ENCODE measurements at regions not wholly inside any gene's neighbourhood (a gene's known extent, or its start where the extent isn't known, plus 50 kb on each side); places are given as distances from the start of the nearest gene placed in this dataset.

DNA sequence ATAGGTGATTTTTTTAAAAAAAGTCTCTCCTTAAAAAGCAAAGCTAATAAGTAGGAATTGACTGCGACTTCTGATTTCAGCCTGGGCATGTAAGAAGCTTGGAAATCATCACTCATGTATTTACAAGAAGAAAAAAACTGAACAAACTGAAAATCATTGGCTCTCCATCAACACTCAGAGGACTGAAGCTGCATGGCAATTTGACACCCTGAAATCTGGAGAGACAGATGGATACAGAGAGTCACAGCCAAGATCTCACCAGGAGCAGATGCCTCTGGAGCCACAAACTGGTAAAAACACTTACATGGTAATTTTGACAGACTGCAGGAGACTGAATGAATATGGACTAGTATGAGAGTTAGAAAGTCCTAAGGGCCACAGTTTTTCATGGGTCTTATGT is 191.2 kb upstream of the TCF21 start:
- TF ChIP-seq, protein P1, sequence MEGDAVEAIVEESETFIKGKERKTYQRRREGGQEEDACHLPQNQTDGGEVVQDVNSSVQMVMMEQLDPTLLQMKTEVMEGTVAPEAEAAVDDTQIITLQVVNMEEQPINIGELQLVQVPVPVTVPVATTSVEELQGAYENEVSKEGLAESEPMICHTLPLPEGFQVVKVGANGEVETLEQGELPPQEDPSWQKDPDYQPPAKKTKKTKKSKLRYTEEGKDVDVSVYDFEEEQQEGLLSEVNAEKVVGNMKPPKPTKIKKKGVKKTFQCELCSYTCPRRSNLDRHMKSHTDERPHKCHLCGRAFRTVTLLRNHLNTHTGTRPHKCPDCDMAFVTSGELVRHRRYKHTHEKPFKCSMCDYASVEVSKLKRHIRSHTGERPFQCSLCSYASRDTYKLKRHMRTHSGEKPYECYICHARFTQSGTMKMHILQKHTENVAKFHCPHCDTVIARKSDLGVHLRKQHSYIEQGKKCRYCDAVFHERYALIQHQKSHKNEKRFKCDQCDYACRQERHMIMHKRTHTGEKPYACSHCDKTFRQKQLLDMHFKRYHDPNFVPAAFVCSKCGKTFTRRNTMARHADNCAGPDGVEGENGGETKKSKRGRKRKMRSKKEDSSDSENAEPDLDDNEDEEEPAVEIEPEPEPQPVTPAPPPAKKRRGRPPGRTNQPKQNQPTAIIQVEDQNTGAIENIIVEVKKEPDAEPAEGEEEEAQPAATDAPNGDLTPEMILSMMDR (IDR thresholded peaks at IDR 0.05), result no peak
- TF ChIP-seq POLR2A (IDR thresholded peaks at IDR 0.05; ENCODE audit: low read depth) (no peak), EP300 (IDR thresholded peaks at IDR 0.05) (no peak), POLR2AphosphoS5 (IDR thresholded peaks at IDR 0.05) (no peak)
